ENCODE measurements at regions not wholly inside any gene's neighbourhood (a gene's known extent, or its start where the extent isn't known, plus 50 kb on each side); places are given as distances from the start of the nearest gene placed in this dataset.
"Not testable (repeated sequence)": the region's sequence is repeated elsewhere in the genome, so short reads cannot be mapped to it uniquely, and the experiment has no call there.

- H3K27me3 ChIP-seq = no peaks in the 10 kb centered on the region
- H3K9me3 ChIP-seq (replicated peaks in 1 of 3) = no peaks in the 10 kb centered on the region
- H3K4me3 ChIP-seq = no peak overlapping the region
- intact Hi-C loops (cut with DNase I) = no loop called here
- TF ChIP-seq POLR2A (IDR thresholded peaks at IDR 0.05) = no peak
- TF ChIP-seq CTCF (IDR thresholded peaks at IDR 0.05) = no peak
- H3K27ac ChIP-seq = no peak overlapping the region
- H3K4me1 ChIP-seq (replicated peaks in 1 of 2) = no peaks in the 10 kb centered on the region
- no peak for DNase-seq
- no peaks in the 10 kb centered on the region for H3K36me3 ChIP-seq (replicated peaks in 1 of 2)
These were observed 359.6 kb upstream of the DPPA4 start for GRCh38 chr3:109696932-109697331.

GRCh38 chr3:109702252-109702651 lies 364.9 kb upstream of the DPPA4 start:
- H3K27me3 ChIP-seq = no peaks in the 10 kb centered on the region
- no peaks in the 10 kb centered on the region for H3K36me3 ChIP-seq (replicated peaks in 1 of 2)
- DNase-seq = no peak
- H3K4me1 ChIP-seq (replicated peaks in 1 of 2) = no peaks in the 10 kb centered on the region
- intact Hi-C loops (cut with DNase I) = no loop called here
- no peak overlapping the region for H3K27ac ChIP-seq
- WGBS, 4 donors = 22 to 33% (median 24%) methylated on average over 1 of the region's 1 CpG
- H3K9me3 ChIP-seq (replicated peaks in 1 of 3) = no peaks in the 10 kb centered on the region
- TF ChIP-seq POLR2A (IDR thresholded peaks at IDR 0.05) (no peak), CTCF (IDR thresholded peaks at IDR 0.05) (no peak)
- H3K4me3 ChIP-seq = no peak overlapping the region

GRCh38 chr3:109702976-109703375 lies 365.6 kb upstream of the DPPA4 start:
- DNase-seq = no peak
- Histone ChIP-seq H3K4me3 (no peak overlapping the region), H3K4me1 (replicated peaks in 1 of 2) (no peaks in the 10 kb centered on the region), H3K9me3 (replicated peaks in 1 of 3) (no peaks in the 10 kb centered on the region), H3K36me3 (replicated peaks in 1 of 2) (no peaks in the 10 kb centered on the region), H3K27me3 (no peaks in the 10 kb centered on the region), H3K27ac (no peak overlapping the region)
- TF ChIP-seq POLR2A (IDR thresholded peaks at IDR 0.05) (no peak), CTCF (IDR thresholded peaks at IDR 0.05) (no peak)
- intact Hi-C loops (cut with DNase I) = no loop called here
- 77 to 82% (median 81%) methylated on average over 2 of the region's 2 CpGs for WGBS, 4 donors

- H3K27me3 ChIP-seq; H3K4me3 ChIP-seq; H3K4me1 ChIP-seq (replicated peaks in 1 of 2); intact Hi-C loops (cut with DNase I); DNase-seq; H3K36me3 ChIP-seq (replicated peaks in 1 of 2); H3K9me3 ChIP-seq (replicated peaks in 1 of 3); H3K27ac ChIP-seq: not testable (repeated sequence)
- 79 to 89% (median 85%) methylated on average over 1 of the region's 1 CpG for WGBS, 4 donors
These were observed 367.8 kb upstream of the DPPA4 start for GRCh38 chr3:109705133-109705532.

GRCh38 chr3:109707617-109708016 lies 370.3 kb upstream of the DPPA4 start:
- Histone ChIP-seq H3K36me3 (replicated peaks in 1 of 2) (no peaks in the 10 kb centered on the region), H3K4me3 (no peak overlapping the region), H3K27me3 (no peaks in the 10 kb centered on the region), H3K4me1 (replicated peaks in 1 of 2) (no peaks in the 10 kb centered on the region), H3K9me3 (replicated peaks in 1 of 3) (no peaks in the 10 kb centered on the region), H3K27ac (no peak overlapping the region)
- no peak for TF ChIP-seq POLR2A (IDR thresholded peaks at IDR 0.05)
- no peak for TF ChIP-seq CTCF (IDR thresholded peaks at IDR 0.05)
- DNase-seq = no peak
- intact Hi-C loops (cut with DNase I) = no loop called here
- WGBS, 4 donors = 43 to 56% (median 47%) methylated on average over 2 of the region's 2 CpGs
